Hematopoietic multipotent progenitor cell treated with erythropoietin and hydrocortisone succinate and interleukin-3 and kit ligand, for 4 days (in vitro differentiated cells): ENCODE measurements at regions not wholly inside any gene's neighbourhood (a gene's known extent, or its start where the extent isn't known, plus 50 kb on each side); places are given as distances from the start of the nearest gene placed in this dataset.

ENCODE experiments used
- DNase-seq: peaks from one replicate; pipeline ENCODE4 v3.0.0-alpha.2; 2015

- DNase-seq = no peak
Measured at GRCh38 chr2:128784626-128785306, 466.1 kb upstream of the HS6ST1 start.

GRCh38 chr2:128786316-128786715 lies 467.6 kb upstream of the HS6ST1 start:
- no peak for DNase-seq

DNA sequence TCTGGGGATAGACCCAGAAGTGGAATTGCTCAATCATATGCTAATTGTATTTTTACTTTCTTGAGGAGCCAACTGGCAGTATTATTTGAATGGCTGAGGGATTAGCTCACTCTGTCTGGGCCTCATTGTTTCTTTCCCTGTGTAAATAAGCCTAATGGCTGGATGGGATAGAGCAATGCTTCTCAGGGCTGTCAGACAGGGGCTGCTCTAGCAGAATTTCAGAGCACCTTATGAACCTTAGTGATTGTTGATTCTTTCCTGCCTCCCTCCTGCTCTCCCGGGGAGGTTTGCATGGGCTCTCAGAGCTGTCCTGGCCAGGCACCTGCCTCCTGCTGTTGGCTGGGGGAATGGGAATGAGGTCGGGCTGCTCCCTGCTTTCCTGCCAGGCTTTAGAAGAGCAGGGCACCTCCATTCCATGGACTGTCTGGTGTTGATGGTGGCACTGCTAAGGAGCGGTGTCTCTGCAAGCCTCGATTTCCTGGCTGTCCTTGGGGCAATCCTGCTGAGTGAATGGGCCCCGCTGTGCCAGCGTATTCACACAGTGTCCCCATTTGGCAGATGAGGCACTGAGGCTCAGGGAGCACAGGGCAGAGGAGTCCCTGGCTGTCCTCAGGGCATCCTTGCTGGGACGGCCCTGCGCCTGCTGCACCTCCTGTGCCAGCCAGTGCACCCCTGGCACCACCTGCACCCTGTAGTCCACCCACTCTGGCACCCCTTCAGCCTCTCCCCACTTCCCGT lies 468.2 kb upstream of the HS6ST1 start:
- DNase-seq = no peak

DNA sequence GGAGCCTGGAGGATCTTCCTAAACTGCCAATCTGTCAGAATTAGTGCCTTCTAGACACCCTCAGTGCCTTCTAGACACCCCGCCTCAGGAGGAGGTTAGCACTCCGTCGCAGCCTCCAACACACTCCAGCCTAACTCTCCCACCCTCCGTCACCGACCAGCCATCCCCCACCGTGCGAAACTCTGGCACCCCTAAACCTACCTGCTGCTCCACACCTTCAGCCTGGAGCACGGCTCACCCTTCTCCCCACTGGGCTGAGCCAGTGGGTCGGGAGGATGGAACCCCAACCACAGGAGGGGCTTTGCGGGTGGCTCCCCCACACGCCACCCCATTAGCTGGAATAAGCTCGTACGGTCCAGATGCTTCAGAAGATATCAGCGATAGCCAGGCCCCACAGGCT lies 468.9 kb upstream of the HS6ST1 start:
- no peak for DNase-seq

DNA sequence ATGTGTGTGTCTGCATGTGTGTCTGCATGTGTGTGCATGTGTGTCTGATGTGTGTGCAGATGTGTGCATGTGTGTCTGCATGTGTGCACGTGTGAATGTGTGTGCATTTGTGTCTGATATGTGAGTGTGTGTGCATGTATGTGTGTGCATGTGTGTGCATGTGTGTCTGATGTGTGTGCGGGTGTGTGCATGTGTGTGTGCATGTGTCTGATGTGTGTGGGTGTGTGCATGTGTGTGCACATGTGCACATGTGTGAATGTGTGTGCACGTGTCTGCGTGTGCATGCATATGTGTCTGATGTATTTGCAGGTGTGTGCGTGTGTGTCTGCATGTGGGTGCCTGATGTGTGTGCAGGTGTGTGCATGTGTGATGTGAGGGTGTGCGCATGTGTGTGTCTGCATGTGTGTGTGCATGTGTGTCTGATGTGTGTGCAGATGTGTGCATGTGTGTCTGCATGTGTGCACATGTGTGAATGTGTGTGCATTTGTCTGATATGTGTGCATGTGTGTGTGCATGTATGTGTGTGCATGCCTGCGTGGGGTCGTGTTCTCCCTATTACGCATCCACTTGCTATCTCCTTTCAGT lies 470.1 kb upstream of the HS6ST1 start:
- DNase-seq = no peak

DNA sequence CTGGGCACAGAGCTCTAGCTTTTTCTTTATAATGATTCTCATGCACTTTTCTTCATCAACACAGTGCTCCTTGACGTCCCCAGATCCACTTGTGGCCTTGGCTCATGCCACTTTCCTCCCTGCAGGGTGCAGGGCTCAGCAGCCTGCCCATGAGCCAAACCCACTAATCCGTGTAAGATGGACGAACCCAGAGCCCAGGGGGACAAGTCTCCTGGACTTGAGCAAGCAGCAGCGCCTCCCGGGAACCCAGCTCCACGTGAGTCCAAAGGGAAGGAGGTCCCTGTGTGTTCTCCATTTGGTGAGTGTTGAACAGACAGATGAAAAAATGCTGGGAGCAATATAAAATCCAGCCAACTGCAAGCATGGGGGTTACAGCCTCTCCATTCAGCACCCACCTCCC lies 470.6 kb upstream of the HS6ST1 start:
- no peak for DNase-seq

GRCh38 chr2:128789776-128790455 lies 471.2 kb upstream of the HS6ST1 start:
- no peak for DNase-seq

DNA sequence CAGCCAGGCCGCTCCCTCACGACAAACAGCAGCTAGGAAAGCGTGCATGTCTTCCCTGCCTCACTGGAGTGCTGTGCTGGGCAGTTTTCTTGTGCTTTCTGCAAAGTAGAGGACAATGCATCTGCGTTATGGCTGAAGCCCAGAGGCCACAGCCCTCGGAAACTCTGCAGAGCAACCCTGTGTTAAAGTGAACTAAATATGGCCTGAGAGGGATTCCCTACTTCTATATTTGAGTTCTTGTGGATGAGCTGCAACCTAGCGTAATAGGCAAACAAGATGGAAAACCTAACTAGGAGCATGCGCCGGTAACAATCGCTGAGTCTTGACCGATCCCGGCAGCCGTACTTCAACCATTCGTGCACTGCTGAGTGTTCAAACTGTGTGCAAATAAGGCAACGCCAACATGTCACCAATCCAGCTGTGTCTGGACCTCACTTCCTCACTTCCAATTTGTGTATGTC lies 471.9 kb upstream of the HS6ST1 start:
- DNase-seq = no peak

GRCh38 chr2:128791120-128791984 lies 472.7 kb upstream of the HS6ST1 start:
- no peak for DNase-seq

DNA sequence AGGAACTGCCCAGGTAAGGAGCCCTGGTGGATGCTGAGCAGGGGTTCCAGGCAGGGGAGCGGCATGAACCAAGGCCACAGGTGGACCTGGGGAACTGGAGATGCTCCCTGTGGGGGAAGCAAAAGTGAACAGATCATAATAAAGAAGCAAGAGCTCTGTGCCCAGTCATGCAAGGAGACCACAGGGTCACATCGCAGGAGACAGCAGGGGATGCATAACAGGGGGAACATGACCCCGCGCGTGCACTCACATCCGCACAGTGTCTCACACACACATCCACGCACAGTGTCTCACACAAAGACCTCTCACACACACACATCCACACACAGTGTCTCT lies 473.3 kb upstream of the HS6ST1 start:
- no peak for DNase-seq

GRCh38 chr2:128792476-128793054 lies 473.9 kb upstream of the HS6ST1 start:
- DNase-seq = no peak

GRCh38 chr2:128793404-128793803 lies 474.7 kb upstream of the HS6ST1 start:
- no peak for DNase-seq

DNA sequence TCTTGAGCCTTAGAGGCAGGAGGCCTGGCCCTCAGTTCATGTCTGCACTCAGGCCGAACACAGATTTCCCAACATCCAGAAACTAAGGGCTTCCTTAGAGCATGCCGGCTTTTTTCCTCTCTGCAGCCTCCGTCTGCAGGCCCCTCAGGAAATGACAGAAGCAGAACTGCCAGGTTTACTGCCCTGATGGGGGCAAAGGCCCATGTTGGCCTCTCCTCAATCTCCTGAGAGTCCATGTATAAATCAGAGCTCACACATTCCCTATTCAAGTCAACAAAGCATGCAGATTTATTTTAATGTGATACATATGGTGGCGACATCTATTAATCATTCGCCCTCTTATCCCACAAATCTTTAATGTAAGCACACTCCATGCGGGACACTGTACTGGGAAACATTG lies 475.6 kb upstream of the HS6ST1 start:
- no peak for DNase-seq

DNA sequence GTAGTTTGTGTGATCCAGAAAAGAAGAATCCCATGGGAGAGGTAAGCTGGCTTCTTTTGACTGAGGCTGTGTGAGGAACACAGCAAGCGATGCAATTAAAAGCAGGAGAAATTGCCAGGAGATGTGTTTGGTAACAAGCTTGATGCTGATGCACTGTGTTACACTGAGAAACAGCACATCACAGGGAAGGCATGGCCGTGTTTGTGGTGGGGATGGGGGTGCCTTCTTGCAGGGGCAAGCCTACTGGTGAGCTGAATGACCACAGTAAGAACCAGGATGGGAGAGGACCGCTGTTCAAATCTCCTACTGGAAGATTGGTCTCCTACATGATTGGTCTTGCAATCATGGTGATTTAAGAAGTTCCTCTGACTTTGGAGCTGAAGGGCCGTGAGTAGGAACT lies 477.7 kb upstream of the HS6ST1 start:
- DNase-seq = no peak

GRCh38 chr2:128797092-128797491 lies 478.4 kb upstream of the HS6ST1 start:
- no peak for DNase-seq

- DNase-seq = no peak
Measured at GRCh38 chr2:128797533-128797932, 478.9 kb upstream of the HS6ST1 start.

DNA sequence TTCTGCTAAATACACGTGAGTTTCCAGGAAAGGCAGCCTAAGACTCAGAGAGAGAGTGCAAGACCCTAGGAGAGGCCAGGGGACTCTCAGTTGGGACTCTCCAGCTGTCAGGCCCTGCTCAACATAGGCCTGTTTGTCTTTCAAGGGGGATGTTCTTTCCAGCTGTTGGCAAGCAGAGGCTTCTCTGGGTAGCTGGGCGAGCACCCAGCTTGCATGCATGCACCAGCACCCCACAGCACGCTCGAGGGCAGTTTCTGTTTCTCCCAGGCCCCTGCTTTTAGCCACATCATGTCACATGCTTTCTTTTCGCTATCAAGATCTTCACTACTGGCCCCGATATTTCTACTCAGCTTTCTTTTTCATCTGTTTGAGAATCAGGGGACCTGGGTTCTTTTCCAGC lies 479.3 kb upstream of the HS6ST1 start:
- DNase-seq = no peak

DNA sequence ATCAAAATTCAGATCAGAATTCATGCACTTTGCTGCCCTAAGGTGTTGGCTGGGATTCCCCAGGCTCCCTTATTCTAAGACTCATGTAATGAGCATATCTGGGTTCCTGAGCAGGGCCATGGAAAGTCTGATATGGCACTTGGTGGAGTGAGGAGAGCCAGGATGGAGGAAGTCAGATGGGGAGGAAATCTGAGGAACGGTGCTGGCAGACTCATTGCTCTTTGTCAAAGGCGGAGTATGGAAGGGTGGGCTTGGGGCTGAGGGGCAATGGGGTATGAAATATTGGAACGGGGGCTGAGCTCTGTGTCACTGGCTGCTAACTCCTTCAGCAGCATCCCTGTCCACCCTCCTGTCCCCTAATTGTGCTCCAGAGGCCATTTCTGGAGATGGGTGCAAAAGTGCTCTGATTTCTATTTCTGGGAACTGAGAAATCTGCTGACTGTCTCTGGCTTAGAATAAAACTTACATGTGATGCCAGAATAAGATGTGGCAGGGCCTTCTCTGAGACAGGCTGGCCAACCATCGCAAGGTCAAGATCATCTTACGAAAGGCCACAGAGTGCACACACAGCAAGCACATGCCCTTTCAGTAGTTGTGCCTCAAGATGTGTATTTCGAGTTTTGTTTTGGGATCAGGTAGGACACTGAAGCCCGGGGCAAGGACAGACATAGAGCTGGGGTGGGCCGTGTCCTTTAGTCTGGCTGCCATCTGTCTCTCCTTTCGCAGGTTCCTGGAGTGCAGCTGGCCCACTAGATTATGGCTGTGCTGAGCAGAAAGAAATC lies 480.0 kb upstream of the HS6ST1 start:
- DNase-seq = no peak

DNA sequence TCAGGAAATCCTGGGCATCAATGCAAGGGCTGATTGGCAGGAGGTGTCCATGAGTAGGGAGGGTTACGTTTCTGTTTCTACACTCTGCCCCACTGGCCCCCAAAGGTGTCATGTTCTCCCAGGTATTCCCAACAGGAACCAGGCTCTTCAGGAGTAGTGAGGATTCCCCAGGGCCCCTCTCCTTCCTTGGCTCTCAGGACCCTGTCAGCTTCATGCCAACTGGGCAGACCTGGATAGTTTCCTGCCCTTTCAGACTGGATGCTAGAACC lies 480.6 kb upstream of the HS6ST1 start:
- DNase-seq = no peak

GRCh38 chr2:128799730-128800129 lies 481.1 kb upstream of the HS6ST1 start:
- no peak for DNase-seq

DNA sequence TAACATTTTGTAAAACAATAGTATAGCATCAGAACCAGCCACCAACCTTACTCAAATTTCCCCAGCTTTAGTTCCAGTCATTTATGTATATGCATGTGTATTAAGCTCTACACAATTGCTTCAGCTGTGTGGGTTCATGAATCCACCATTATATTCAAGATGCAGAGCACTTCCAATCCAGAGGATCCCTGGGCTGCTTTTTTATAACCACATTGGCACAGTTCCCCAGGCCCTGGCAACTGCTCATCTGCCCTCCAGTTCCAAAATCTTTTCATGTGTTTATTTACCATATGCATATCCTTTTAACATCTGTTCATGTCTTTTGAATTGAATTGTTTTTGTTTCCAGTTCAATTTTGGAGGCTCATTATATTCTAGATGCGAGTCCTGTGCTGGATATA lies 482.9 kb upstream of the HS6ST1 start:
- no peak for DNase-seq

DNA sequence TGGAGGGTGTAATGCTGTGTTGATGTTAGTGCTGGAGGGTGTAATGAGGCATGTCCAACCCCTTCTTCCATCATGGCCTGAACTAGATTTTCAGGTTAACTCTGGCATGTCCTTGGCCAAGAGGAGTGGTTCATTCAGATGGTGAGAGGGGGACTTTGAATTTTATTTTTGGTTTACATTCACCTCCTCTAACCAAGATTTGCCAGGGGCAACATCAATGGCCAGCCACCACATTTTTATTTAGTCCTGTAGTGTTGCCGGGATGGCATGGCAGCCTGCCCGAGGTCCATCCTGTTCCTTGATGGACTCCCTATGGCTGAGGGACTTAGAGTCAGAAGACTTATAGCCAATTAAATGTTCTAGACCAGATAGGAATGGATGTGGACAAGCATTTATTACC lies 484.6 kb upstream of the HS6ST1 start:
- DNase-seq = no peak
